NOMO-1 (cell line): ENCODE measurements at regions not wholly inside any gene's neighbourhood (a gene's known extent, or its start where the extent isn't known, plus 50 kb on each side); places are given as distances from the start of the nearest gene placed in this dataset.

Experiments used
- DNase-seq, 2 experiments: peaks; one replicate each; lab custom pipeline; 2025; ENCODE audit not compliant: unreplicated experiment in 2 of 2; lab: John Stamatoyannopoulos, UW

GRCh38 chr2:20559277-20559676 lies 91.6 kb downstream of the HS1BP3 start:
- DNase-seq = no peak

- DNase-seq = no peak
These were observed 90.9 kb downstream of the HS1BP3 start for GRCh38 chr2:20560011-20560410.

- no peak for DNase-seq
These were observed 89.8 kb downstream of the HS1BP3 start for GRCh38 chr2:20560891-20561636.

GRCh38 chr2:20561637-20562454 lies 89.1 kb downstream of the HS1BP3 start:
- DNase-seq = no peak

- DNase-seq = no peak
These were observed 88.2 kb downstream of the HS1BP3 start for GRCh38 chr2:20562540-20563225.

GRCh38 chr2:20563251-20563650 lies 87.6 kb downstream of the HS1BP3 start:
- DNase-seq = no peak

- DNase-seq = no peak
These were observed 87.1 kb downstream of the HS1BP3 start for GRCh38 chr2:20563833-20564232.

GRCh38 chr2:20565101-20565622 lies 85.7 kb downstream of the HS1BP3 start:
- no peak for DNase-seq

GRCh38 chr2:20565623-20566236 lies 85.2 kb downstream of the HS1BP3 start:
- DNase-seq = no peak

- DNase-seq = no peak
These were observed 84.6 kb downstream of the HS1BP3 start for GRCh38 chr2:20566331-20566730.

GRCh38 chr2:20567159-20567925 lies 83.6 kb downstream of the HS1BP3 start:
- no peak for DNase-seq
